ENCODE measurements at regions not wholly inside any gene's neighbourhood (a gene's known extent, or its start where the extent isn't known, plus 50 kb on each side); places are given as distances from the start of the nearest gene placed in this dataset.
A peak's percentile ranks its signal among the peaks of the same experiment; 100 is the strongest.

GRCh38 chr6:23213193-23213592, 643.8 kb downstream of the HDGFL1 start:
- H3K27me3 ChIP-seq (ENCODE audit: insufficient read depth, low read depth, low read length), result no peaks in the 10 kb centered on the region
- H2AFZ ChIP-seq (ENCODE audit: low read depth, low read length), result no peak overlapping the region
- H3K9ac ChIP-seq (ENCODE audit: low read length), result no peak overlapping the region
- no peaks in the 10 kb centered on the region for H3K36me3 ChIP-seq (ENCODE audit: insufficient read depth, low read length)
- H3K9me2 ChIP-seq (ENCODE audit: insufficient read depth, low read length), result no peaks in the 10 kb centered on the region
- no peaks in the 10 kb centered on the region for H3K79me2 ChIP-seq (replicated peaks; ENCODE audit: insufficient read depth, low read length)
- H3K9me3 ChIP-seq (ENCODE audit: low read length), result no peaks in the 10 kb centered on the region
- no peak overlapping the region for H3K27ac ChIP-seq (ENCODE audit: low read length)
- no peaks in the 10 kb centered on the region for H3F3A ChIP-seq (ENCODE audit: insufficient read depth, low read length, poor library complexity, severe bottlenecking)
- TF ChIP-seq MXI1 (conservative IDR thresholded peaks at IDR 0.05; ENCODE audit: poor library complexity, severe bottlenecking) (no peak), CTCF (IDR thresholded peaks at IDR 0.05; ENCODE audit: poor library complexity, severe bottlenecking) (no peak)
- no peak overlapping the region for H3K4me2 ChIP-seq (ENCODE audit: low read length)
- no peaks in the 10 kb centered on the region for H4K20me1 ChIP-seq (ENCODE audit: insufficient read depth)
- no peak overlapping the region for H3K4me3 ChIP-seq (ENCODE audit: low read length)

- no peaks in the 10 kb centered on the region for H3F3A ChIP-seq (ENCODE audit: insufficient read depth, low read length, poor library complexity, severe bottlenecking)
- H3K79me2 ChIP-seq (replicated peaks; ENCODE audit: insufficient read depth, low read length), result no peaks in the 10 kb centered on the region
- no peaks in the 10 kb centered on the region for H3K9me3 ChIP-seq (ENCODE audit: low read length)
- H3K9ac ChIP-seq (ENCODE audit: low read length), result no peak overlapping the region
- H2AFZ ChIP-seq (ENCODE audit: low read depth, low read length), result no peak overlapping the region
- H3K4me3 ChIP-seq (ENCODE audit: low read length), result no peak overlapping the region
- no peak overlapping the region for H3K27ac ChIP-seq (ENCODE audit: low read length)
- no peaks in the 10 kb centered on the region for H3K9me2 ChIP-seq (ENCODE audit: insufficient read depth, low read length)
- H4K20me1 ChIP-seq (ENCODE audit: insufficient read depth), result no peaks in the 10 kb centered on the region
- H3K27me3 ChIP-seq (ENCODE audit: insufficient read depth, low read depth, low read length), result no peaks in the 10 kb centered on the region
- no peak overlapping the region for H3K4me2 ChIP-seq (ENCODE audit: low read length)
- TF ChIP-seq REST (IDR thresholded peaks at IDR 0.05; ENCODE audit: borderline replicate concordance), result no peak
- no peak for TF ChIP-seq CTCF (IDR thresholded peaks at IDR 0.05; ENCODE audit: poor library complexity, severe bottlenecking)
- TF ChIP-seq TAF1 (IDR thresholded peaks at IDR 0.05; ENCODE audit: low read depth), result no peak
- no peak for TF ChIP-seq SMC3 (conservative IDR thresholded peaks at IDR 0.05; ENCODE audit: poor library complexity)
- H3K36me3 ChIP-seq (ENCODE audit: insufficient read depth, low read length), result no peaks in the 10 kb centered on the region
Observed at GRCh38 chr6:23213651-23214050, 644.3 kb downstream of the HDGFL1 start.

GRCh38 chr6:23218751-23219150, 649.4 kb downstream of the HDGFL1 start:
- Histone ChIP-seq H2AFZ (ENCODE audit: low read depth, low read length) (no peak overlapping the region), H3K4me2 (ENCODE audit: low read length) (no peak overlapping the region), H3K36me3 (ENCODE audit: insufficient read depth, low read length) (no peaks in the 10 kb centered on the region), H3K79me2 (replicated peaks; ENCODE audit: insufficient read depth, low read length) (no peaks in the 10 kb centered on the region), H3K9ac (ENCODE audit: low read length) (no peak overlapping the region), H4K20me1 (ENCODE audit: insufficient read depth) (no peaks in the 10 kb centered on the region), H3K9me2 (ENCODE audit: insufficient read depth, low read length) (no peaks in the 10 kb centered on the region), H3K4me3 (ENCODE audit: low read length) (no peak overlapping the region), H3K9me3 (ENCODE audit: low read length) (no peaks in the 10 kb centered on the region), H3K27ac (ENCODE audit: low read length) (peak overlapping the region; percentile 4), H3K27me3 (ENCODE audit: insufficient read depth, low read depth, low read length) (no peaks in the 10 kb centered on the region), H3F3A (ENCODE audit: insufficient read depth, low read length, poor library complexity, severe bottlenecking) (no peaks in the 10 kb centered on the region)
- TF ChIP-seq EP300 (conservative IDR thresholded peaks at IDR 0.05; ENCODE audit: poor library complexity, severe bottlenecking), result peak; percentile 18
- no peak for TF ChIP-seq POLR2AphosphoS5 (IDR thresholded peaks at IDR 0.05)

Data from neural cell (in vitro differentiated cells).